Keratinocyte (primary cell): ENCODE measurements at regions not wholly inside any gene's neighbourhood (a gene's known extent, or its start where the extent isn't known, plus 50 kb on each side); places are given as distances from the start of the nearest gene placed in this dataset.

Experiments
- DNase-seq: peaks from one replicate; pipeline ENCODE4 v3.0.0-alpha.2; 2011; ENCODE audit warnings: low read depth, missing footprints, low spot score
- FAIRE-seq: peaks from 2 replicates; lab custom pipeline; 2011; peaks lifted over from hg19 to GRCh38; lab: Jason Lieb, UNC
- H2AFZ ChIP-seq: 2 replicates; pipeline ENCODE4 v1.6.0; 2012; ENCODE audit warnings: low read length, control low read depth, inconsistent platforms; ENCODE audit not compliant: control insufficient read depth
- H3K27ac ChIP-seq: 2 replicates; pipeline ENCODE4 v1.5.1; 2011; ENCODE audit warnings: low read length; ENCODE audit not compliant: control insufficient read depth, insufficient read depth
- H3K27me3 ChIP-seq: 3 replicates; pipeline ENCODE4 v1.6.0; 2011; ENCODE audit warnings: low read length; ENCODE audit not compliant: control insufficient read depth, insufficient read depth; ENCODE audit errors: extremely low read depth
- H3K36me3 ChIP-seq, 2 experiments: 2 replicates in 1 of 2; 3 replicates in 1 of 2; pipeline ENCODE4 v1.5.1; 2011; ENCODE audit warnings: low read length in 2 of 2, mild to moderate bottlenecking in 1 of 2; ENCODE audit not compliant: control insufficient read depth in 2 of 2, insufficient read depth in 2 of 2; ENCODE audit errors: extremely low read depth in 1 of 2
- H3K4me1 ChIP-seq: 3 replicates; pipeline ENCODE4 v1.5.1; 2011; ENCODE audit warnings: low read length; ENCODE audit not compliant: control insufficient read depth, insufficient read depth; ENCODE audit errors: extremely low read depth
- H3K4me2 ChIP-seq: 3 replicates; pipeline ENCODE4 v1.6.0; 2011; ENCODE audit warnings: low read depth, low read length; ENCODE audit not compliant: control insufficient read depth, insufficient read depth; ENCODE audit errors: extremely low read depth
- H3K4me3 ChIP-seq, 3 experiments: fragments of 200-600 bp in 1 of 3; sonication (generic) in 1 of 3; 2 replicates in 2 of 3; 3 replicates in 1 of 3; pipeline ENCODE4 v1.5.1; 2011 to 2016; ENCODE audit warnings: low read length in 3 of 3, mild to moderate bottlenecking in 3 of 3, control low read depth in 2 of 3, inconsistent platforms in 1 of 3, low read depth in 1 of 3, mixed read lengths in 1 of 3, mixed run types in 1 of 3, moderate library complexity in 1 of 3; ENCODE audit not compliant: control insufficient read depth in 2 of 3, insufficient read depth in 2 of 3; ENCODE audit errors: extremely low read depth in 1 of 3
- H3K79me2 ChIP-seq: 2 replicates; pipeline ENCODE4 v1.6.0; 2012; ENCODE audit warnings: low read length; ENCODE audit not compliant: control insufficient read depth, insufficient read depth
- H3K9ac ChIP-seq: 3 replicates; pipeline ENCODE4 v1.6.0; 2011; ENCODE audit warnings: low read length; ENCODE audit not compliant: control insufficient read depth, insufficient read depth; ENCODE audit errors: extremely low read depth
- H3K9me1 ChIP-seq: 3 replicates; pipeline ENCODE4 v1.6.0; 2011; ENCODE audit warnings: low read length; ENCODE audit not compliant: control insufficient read depth, insufficient read depth; ENCODE audit errors: extremely low read depth
- H3K9me3 ChIP-seq: 2 replicates; pipeline ENCODE4 v1.5.1; 2012; ENCODE audit warnings: low read depth, low read length; ENCODE audit not compliant: control insufficient read depth
- H4K20me1 ChIP-seq: 3 replicates; pipeline ENCODE4 v1.6.0; 2011; ENCODE audit warnings: low read length; ENCODE audit not compliant: control insufficient read depth, insufficient read depth; ENCODE audit errors: extremely low read depth
- CTCF ChIP-seq, 3 experiments: IDR thresholded peaks in 1 of 3; conservative IDR thresholded peaks in 1 of 3; optimal IDR thresholded peaks in 1 of 3; 2 replicates in 2 of 3; 3 replicates in 1 of 3; pipeline versions ENCODE3 to v1.5.1; 2011; ENCODE audit warnings: low read length in 3 of 3, mild to moderate bottlenecking in 3 of 3, moderate library complexity in 2 of 3, control low read depth in 1 of 3, inconsistent platforms in 1 of 3; ENCODE audit not compliant: insufficient read depth in 2 of 3; ENCODE audit errors: extremely low read depth in 1 of 3
- EZH2 ChIP-seq: IDR thresholded peaks from one replicate; pipeline ENCODE4 v1.6.1; 2012; ENCODE audit warnings: inconsistent platforms, mild to moderate bottlenecking, low read length, moderate library complexity
- dilution Hi-C: fragments of 300-500 bp; cut with MboI; formaldehyde crosslinking; loops from one replicate; pipeline ENCODE4 v1.7.0; 2020; ENCODE audit warnings: low sequenced_read_pairs; ENCODE audit not compliant: extremely low pct_ligation_motif_present

DNA sequence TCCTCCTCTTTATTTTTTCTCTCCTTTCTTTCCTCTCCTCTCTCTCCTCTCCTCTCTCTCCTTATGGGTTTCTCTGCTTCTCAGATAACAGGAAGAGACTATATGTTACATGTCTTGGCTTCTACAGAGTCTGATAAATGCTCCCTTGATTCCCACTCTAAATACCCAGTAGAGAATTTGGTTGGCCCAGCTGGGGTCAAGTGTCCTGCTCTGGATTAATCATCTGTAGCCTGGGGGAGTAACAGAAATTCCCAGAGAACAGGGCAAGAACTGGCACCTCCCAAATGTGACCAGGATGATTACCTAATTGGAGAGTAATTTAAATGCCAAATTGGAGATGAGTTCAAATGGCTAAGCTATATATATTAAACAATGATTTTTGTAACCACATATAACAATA, 146.1 kb upstream of the LMO4 start:
- Histone ChIP-seq H3K4me2 (no peak overlapping the region), H3K4me3 (no peak overlapping the region), H3K9me3 (no peaks in the 10 kb centered on the region), H3K27ac (no peak overlapping the region), H3K9me1 (no peaks in the 10 kb centered on the region), H3K4me1 (no peaks in the 10 kb centered on the region), H2AFZ (no peak overlapping the region), H3K79me2 (no peaks in the 10 kb centered on the region), H4K20me1 (no peaks in the 10 kb centered on the region), H3K9ac (no peak overlapping the region), H3K27me3 (no peaks in the 10 kb centered on the region), H3K36me3 (no peaks in the 10 kb centered on the region)
- TF ChIP-seq EZH2: no peak
- TF ChIP-seq CTCF (optimal IDR thresholded peaks at IDR 0.05 in 1 of 3, IDR thresholded peaks at IDR 0.05 in 1 of 3, conservative IDR thresholded peaks at IDR 0.05 in 1 of 3; ENCODE audit: extremely low read depth in 1 of 3, insufficient read depth in 2 of 3, low read length in 3 of 3): no peak
- DNase-seq (no peak), FAIRE-seq (no peak)
- dilution Hi-C loops: no loop called here

DNA sequence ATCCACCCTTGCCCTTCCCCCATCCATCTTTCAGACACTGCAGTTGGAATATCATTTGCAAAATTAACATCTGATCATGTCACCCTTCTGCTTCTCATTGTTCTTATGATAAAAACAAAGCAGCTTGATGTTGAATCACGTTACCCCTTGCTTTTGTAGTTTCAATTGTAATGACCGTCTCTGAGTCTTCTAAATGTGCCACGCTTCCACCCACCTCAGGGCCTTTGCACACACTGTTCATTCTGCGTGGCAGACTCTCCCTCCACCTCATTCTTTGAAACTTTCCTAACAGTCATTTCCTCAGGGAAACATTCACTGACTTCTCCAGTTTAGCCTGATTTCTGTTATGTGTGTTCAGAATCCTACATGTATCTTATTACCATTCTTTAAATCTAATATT, 143.6 kb upstream of the LMO4 start:
- no peak for TF ChIP-seq CTCF (optimal IDR thresholded peaks at IDR 0.05 in 1 of 3, IDR thresholded peaks at IDR 0.05 in 1 of 3, conservative IDR thresholded peaks at IDR 0.05 in 1 of 3; ENCODE audit: extremely low read depth in 1 of 3, insufficient read depth in 2 of 3, low read length in 3 of 3)
- no peaks in the 10 kb centered on the region for H3K9me1 ChIP-seq
- H3K4me2 ChIP-seq: no peak overlapping the region
- H4K20me1 ChIP-seq: no peaks in the 10 kb centered on the region
- H3K4me1 ChIP-seq: no peaks in the 10 kb centered on the region
- dilution Hi-C loops: no loop called here
- no peak for DNase-seq
- H3K79me2 ChIP-seq: no peaks in the 10 kb centered on the region
- no peak overlapping the region for H3K27ac ChIP-seq
- H3K27me3 ChIP-seq: peaks cover under 1% of the 10 kb centered on the region
- H2AFZ ChIP-seq: no peak overlapping the region
- H3K4me3 ChIP-seq: no peak overlapping the region
- no peaks in the 10 kb centered on the region for H3K36me3 ChIP-seq
- H3K9ac ChIP-seq: no peak overlapping the region
- FAIRE-seq: no peak
- H3K9me3 ChIP-seq: no peaks in the 10 kb centered on the region
